Tibial nerve (tissue), 4 donors: ENCODE measurements at regions not wholly inside any gene's neighbourhood (a gene's known extent, or its start where the extent isn't known, plus 50 kb on each side); places are given as distances from the start of the nearest gene placed in this dataset.

ENCODE experiments used
- CTCF ChIP-seq, 5 experiments: fragments of 200-600 bp in 3 of 5; fragments of 450-650 bp in 2 of 5; sonication (generic) in 3 of 5; IDR thresholded peaks; one replicate each; pipeline ENCODE4 v1.5.1; 2016 to 2019; ENCODE audit warnings: antibody characterized with exemption in 5 of 5, mild to moderate bottlenecking in 3 of 5, moderate library complexity in 2 of 5
- EP300 ChIP-seq, 2 donors: sonication (generic); formaldehyde crosslinking; IDR thresholded peaks; one replicate each; pipeline ENCODE4 v1.6.1; 2017; ENCODE audit warnings: antibody characterized with exemption in 2 of 2, mild to moderate bottlenecking in 1 of 2
- POLR2A ChIP-seq, 2 donors: fragments of 450-650 bp; IDR thresholded peaks; one replicate each; pipeline ENCODE4 v1.6.1; 2017; ENCODE audit warnings: antibody characterized with exemption in 2 of 2, mild to moderate bottlenecking in 2 of 2, moderate library complexity in 2 of 2

- TF ChIP-seq CTCF (IDR thresholded peaks at IDR 0.05) (no peak), EP300 (IDR thresholded peaks at IDR 0.05) (no peak), POLR2A (IDR thresholded peaks at IDR 0.05) (no peak)
Measured at GRCh38 chr4:20403290-20403689, 151.6 kb downstream of the SLIT2 start.
